HL-60/S4 (cell line): ENCODE measurements at regions not wholly inside any gene's neighbourhood (a gene's known extent, or its start where the extent isn't known, plus 50 kb on each side); places are given as distances from the start of the nearest gene placed in this dataset.

Experiments used
- in situ Hi-C: fragments of 300-500 bp; cut with MboI; formaldehyde crosslinking; loops from 2 replicates; pipeline ENCODE4 v1.14.3; 2022; ENCODE audit warnings: low sequenced_read_pairs

GRCh38 chr11:11789735-11790369 lies 51.9 kb upstream of the USP47 start:
- in situ Hi-C loops: loop anchor here (25.0 kb wide), 3 partner anchors 497 to 1003 kb away; no protein-coding TSS in a partner anchor

DNA sequence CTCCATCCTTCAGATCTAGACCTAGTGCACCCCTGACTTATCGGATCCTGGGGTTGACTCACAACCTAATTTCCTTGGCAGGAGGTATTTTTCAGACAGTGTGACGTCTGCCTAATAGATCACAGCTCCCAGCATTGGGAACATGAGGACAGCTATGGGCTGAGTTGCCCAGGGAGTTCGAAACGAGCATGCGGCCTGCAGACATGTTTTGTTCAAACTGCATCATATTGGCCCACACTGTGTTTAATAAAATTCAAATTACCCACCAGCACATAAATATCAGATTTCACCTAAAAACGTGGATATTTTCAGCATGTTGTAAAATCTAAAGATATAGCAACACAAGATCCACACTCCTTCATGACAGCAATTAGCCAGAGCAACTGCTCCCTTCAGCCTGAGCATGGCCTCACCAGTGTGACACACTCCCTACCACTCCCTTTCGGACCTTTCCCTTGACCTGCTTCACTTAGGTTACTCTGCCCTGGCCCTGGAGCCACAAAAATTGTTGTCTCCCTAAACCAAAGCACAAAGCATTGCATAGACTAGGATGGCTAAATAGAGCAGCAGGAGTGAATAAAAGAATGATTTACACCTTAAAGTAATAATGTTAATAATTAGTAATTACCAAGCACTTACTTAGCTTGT lies 53.6 kb upstream of the USP47 start:
- in situ Hi-C loops: loop anchor here (25.0 kb wide), 3 partner anchors 499 to 1001 kb away; no protein-coding TSS in a partner anchor

GRCh38 chr11:11787305-11788062 lies 54.3 kb upstream of the USP47 start:
- in situ Hi-C loops: loop anchor here (25.0 kb wide), 3 partner anchors 500 to 1000 kb away; no protein-coding TSS in a partner anchor

DNA sequence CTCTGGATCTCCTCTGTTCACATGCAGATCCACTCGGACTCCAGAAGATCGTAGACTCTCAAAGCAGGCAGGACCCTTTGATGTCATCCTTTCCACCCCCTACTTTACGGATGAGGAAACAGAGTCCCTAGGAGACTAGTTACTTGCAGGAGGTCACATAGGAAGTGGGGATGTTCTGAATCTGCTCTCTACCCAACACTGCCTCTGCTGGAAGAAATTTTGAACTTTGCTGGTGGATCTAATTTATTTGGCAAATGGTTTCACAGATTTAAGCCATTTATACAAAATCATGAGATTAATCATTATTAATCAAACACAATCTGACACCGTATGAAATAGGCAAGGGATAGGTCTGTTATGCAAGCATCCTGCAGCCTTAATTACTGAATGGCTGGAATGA lies 55.0 kb upstream of the USP47 start:
- in situ Hi-C loops: loop anchor here (25.0 kb wide), 3 partner anchors 501 to 999 kb away; no protein-coding TSS in a partner anchor

- in situ Hi-C loops: loop anchor here (25.0 kb wide), 3 partner anchors 501 to 999 kb away; no protein-coding TSS in a partner anchor
Observed at GRCh38 chr11:11786234-11786633, 55.5 kb upstream of the USP47 start.

DNA sequence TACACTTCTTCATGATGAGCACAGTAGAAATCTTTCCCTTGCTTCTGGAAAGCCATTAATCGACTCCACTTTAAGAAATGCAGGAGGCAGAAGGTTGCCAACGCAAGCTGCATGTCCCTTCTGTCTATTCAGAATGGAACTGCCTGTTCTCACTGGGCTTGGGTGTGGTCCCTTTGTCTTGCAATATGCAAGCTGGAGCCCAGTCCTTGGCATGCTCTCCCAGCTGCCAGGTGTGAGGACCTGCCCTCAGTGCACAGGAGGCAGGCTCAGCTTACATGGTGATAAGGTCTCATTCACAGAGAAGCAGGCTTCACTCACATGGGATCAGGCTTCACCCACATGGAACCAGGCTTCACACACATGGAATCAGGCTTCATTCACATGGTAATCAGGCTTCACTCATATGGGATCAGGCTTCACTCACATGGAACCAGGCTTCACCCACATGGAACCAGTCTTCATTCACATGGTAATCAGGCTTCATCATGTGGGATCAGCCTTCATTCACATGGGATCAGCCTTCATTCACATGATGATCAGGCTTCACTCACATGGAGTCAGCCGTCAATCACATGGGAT lies 59.2 kb upstream of the USP47 start:
- in situ Hi-C loops: loop anchor here (25.0 kb wide), 3 partner anchors 505 to 995 kb away; no protein-coding TSS in a partner anchor

DNA sequence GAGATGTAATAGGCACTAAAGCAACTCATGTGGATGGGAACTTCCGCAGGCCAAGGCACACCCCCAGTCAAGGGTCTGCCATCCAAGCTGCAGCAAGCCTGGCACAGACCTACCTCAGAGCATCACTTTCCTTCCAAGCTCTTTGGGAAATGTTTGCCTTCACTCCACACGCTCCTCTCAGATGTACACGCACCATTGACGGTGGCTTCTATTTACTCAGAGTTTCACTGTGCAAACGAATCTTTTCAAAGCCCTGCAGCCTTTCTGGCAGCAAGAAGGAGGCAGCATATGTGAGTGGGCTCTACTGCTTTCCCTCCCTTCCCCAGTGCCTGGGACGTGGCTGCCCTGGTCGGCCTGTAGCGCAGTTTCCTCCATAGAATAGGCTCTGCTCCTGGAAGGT lies 60.9 kb upstream of the USP47 start:
- in situ Hi-C loops: loop anchor here (25.0 kb wide), 3 partner anchors 506 to 994 kb away; no protein-coding TSS in a partner anchor

GRCh38 chr11:11779975-11780374 lies 61.8 kb upstream of the USP47 start:
- in situ Hi-C loops: loop anchor here (25.0 kb wide), 3 partner anchors 507 to 993 kb away; no protein-coding TSS in a partner anchor

DNA sequence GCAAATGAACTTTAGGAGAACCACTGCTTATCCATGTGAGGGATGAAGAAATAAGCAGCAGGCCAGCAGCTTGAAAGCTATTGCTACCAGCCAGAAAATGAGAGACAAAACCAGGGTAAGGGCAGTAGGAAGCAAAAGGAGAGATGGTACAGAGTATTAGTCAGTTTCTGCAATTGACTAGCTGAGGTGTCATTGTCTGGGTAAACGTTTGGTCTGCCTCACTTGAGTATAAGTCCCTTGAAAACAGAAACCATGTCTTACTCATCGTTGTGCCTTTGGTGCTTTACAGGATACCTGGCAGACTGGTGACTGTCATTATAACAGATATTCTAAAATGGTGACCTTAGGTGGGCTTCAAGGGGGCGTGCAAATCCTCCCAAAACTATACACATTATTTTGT lies 63.9 kb upstream of the USP47 start:
- in situ Hi-C loops: loop anchor here (25.0 kb wide), 3 partner anchors 509 to 991 kb away; no protein-coding TSS in a partner anchor

DNA sequence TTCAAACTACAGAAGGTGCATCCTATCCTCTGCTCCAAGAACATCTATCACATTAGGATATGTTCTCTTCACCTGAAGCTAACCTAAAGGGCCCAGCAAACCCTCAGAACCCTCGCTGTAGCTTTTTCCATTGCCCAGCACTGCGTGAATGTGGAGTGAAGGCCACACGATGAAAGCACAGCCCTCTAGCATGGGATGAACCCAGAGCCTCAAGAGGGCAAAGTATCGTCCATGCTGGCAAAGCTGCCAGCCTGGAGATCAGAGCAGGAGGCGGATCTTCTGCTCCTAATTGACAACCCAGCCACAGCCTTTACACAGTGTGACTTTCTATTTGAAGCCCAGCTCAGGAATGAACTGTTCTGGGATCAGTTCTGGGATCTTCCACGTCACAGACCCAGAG lies 65.1 kb upstream of the USP47 start:
- in situ Hi-C loops: loop anchor here (25.0 kb wide), 3 partner anchors 511 to 989 kb away; no protein-coding TSS in a partner anchor

DNA sequence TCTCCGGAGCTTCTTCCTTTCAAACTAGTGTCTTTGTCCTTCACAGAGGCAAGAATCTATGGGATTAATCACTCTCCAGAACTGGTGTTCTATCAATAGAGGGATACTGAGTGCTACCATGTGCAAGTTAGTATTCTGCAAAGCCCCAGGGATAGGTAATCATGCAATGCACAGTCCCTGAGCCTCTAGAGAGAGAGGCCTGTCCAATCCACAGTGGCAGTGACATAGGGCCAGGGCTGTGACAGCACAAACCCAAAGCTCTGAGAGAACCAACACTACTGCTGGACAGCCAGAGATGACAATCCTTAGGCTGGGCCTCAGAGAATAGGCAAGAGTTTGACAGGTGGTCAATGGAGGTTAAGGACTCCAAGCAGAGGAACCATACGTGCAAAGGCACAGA lies 66.8 kb upstream of the USP47 start:
- in situ Hi-C loops: loop anchor here (25.0 kb wide), 3 partner anchors 512 to 988 kb away; no protein-coding TSS in a partner anchor

DNA sequence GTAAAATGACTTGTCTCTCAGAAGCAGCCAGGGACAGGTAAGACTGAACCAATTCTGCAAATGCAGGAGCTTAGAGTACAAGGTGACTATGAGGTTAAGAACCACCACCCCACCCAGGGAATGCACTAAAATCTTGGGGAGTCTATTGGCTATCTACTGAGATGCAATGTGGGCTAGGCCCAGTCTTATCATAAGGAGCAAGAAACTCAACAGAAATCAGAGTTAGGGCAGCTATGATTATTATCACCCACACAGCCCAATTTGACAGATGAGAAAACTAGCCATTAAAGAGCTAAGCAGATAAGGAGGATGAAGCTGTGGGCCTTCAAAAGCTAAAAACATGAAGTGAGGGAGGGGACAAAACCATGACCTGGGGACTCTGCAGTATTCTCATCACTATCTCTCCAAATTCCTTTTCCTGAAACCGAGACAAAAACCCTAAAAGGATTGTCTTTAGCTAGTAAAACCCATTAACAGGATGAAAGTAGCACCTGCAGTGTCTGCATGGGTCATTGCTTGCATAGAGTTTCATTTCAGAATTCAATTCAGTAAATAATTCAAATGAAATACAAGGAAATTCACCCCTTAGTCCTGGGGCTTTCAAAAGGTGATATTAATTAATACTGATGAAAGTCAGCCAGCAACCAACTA lies 68.8 kb upstream of the USP47 start:
- in situ Hi-C loops: no loop called here

GRCh38 chr11:11770921-11771486 lies 70.8 kb upstream of the USP47 start:
- in situ Hi-C loops: no loop called here

DNA sequence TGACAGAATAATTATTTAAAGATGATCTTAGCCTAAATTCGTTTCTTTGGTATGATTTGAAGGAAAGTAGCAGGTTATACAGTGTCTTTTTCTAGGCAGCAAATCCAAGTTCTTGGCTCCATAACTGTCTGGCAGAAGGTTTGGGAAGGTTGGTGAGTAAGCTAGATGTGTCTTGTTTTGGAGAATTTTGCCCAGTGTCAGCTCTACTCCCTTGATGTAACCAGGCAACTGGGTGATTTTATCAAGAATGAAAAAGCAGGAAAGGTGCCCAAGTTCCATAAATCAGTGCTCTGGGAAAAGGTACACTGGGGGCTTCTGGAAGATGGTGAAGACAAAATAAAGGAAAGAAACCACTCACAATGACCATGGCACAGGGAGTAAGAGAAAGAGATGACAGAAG lies 71.5 kb upstream of the USP47 start:
- in situ Hi-C loops: no loop called here

- in situ Hi-C loops: no loop called here
Observed at GRCh38 chr11:11769782-11770181, 72.0 kb upstream of the USP47 start.

GRCh38 chr11:11769362-11769761 lies 72.4 kb upstream of the USP47 start:
- in situ Hi-C loops: no loop called here

DNA sequence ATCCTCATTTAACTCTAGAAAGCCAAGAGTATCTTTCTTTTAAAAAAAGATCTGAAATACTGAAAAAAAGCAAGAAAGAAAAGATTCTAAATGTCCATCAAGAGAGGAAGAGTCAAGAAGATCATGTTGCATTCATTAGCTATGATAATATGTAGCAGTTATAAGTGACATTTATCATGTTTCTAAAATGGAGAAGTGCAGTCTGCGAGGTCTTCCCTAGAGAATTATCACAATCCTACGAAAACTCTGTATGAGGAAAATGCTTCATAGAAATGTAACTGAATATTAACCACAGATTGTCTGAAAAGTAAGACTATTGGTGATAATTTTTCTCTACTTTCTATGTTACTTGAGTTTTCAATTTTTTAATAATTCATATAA lies 77.4 kb upstream of the USP47 start:
- in situ Hi-C loops: no loop called here

GRCh38 chr11:11763796-11764422 lies 77.9 kb upstream of the USP47 start:
- in situ Hi-C loops: no loop called here

GRCh38 chr11:11760838-11761237 lies 80.9 kb upstream of the USP47 start:
- in situ Hi-C loops: no loop called here
